Neural progenitor cell (in vitro differentiated cells): ENCODE measurements at regions not wholly inside any gene's neighbourhood (a gene's known extent, or its start where the extent isn't known, plus 50 kb on each side); places are given as distances from the start of the nearest gene placed in this dataset.

Experiments
- EZH2 ChIP-seq: fragments of 200-600 bp; sonication (generic); IDR thresholded peaks from 2 replicates; pipeline ENCODE4 v1.6.1; 2017; ENCODE audit warnings: antibody characterized with exemption, mild to moderate bottlenecking, moderate library complexity
- TF ChIP-seq, protein P1 (sequence below): fragments of 200-600 bp; sonication (generic); IDR thresholded peaks from 2 replicates; pipeline ENCODE4 v1.5.1; 2017; ENCODE audit warnings: antibody characterized with exemption, mild to moderate bottlenecking

DNA sequence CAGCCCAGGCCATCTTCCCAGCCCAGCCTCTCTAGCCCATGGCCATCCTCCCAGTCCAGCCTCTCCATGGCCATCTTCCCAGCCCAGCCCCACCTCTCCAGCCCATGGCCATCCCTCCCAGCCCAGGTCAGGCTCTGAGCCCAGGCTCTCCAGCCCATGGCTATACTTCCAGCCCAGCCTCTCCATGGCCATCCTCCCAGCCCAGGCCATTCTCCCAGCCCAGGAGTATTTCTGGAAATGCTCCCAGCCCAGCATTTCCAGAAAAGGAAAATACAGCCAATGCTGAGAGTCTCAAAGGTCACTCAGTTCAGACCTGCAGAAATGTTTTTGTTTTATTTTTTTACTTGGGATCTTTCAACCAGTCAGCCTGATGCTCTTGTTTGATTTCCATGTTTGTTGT lies 70.0 kb upstream of the ZNF281 start:
- TF ChIP-seq, protein P1, sequence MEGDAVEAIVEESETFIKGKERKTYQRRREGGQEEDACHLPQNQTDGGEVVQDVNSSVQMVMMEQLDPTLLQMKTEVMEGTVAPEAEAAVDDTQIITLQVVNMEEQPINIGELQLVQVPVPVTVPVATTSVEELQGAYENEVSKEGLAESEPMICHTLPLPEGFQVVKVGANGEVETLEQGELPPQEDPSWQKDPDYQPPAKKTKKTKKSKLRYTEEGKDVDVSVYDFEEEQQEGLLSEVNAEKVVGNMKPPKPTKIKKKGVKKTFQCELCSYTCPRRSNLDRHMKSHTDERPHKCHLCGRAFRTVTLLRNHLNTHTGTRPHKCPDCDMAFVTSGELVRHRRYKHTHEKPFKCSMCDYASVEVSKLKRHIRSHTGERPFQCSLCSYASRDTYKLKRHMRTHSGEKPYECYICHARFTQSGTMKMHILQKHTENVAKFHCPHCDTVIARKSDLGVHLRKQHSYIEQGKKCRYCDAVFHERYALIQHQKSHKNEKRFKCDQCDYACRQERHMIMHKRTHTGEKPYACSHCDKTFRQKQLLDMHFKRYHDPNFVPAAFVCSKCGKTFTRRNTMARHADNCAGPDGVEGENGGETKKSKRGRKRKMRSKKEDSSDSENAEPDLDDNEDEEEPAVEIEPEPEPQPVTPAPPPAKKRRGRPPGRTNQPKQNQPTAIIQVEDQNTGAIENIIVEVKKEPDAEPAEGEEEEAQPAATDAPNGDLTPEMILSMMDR: no peak
- no peak for TF ChIP-seq EZH2
